GM12878 (cell line): ENCODE measurements at regions not wholly inside any gene's neighbourhood (a gene's known extent, or its start where the extent isn't known, plus 50 kb on each side); places are given as distances from the start of the nearest gene placed in this dataset.

Source experiments
- BACH1 ChIP-seq: fragments of 450-650 bp; IDR thresholded peaks from 2 replicates; pipeline ENCODE4 v1.6.1; 2017; ENCODE audit warnings: mild to moderate bottlenecking, borderline replicate concordance
- HDAC6 ChIP-seq: fragments of 200-600 bp; sonication (generic); IDR thresholded peaks from one replicate; pipeline ENCODE4 v1.8.0; 2017; ENCODE audit warnings: antibody characterized with exemption; ENCODE audit not compliant: unreplicated experiment
- KAT2A ChIP-seq: conservative IDR thresholded peaks from 2 replicates; pipeline ENCODE4 v1.6.1; 2011; ENCODE audit warnings: low read depth, low read length; ENCODE audit not compliant: control insufficient read depth
- NR2C2 ChIP-seq: IDR thresholded peaks from 2 replicates; pipeline ENCODE4 v1.6.1; 2011; ENCODE audit warnings: borderline replicate concordance, low read depth; ENCODE audit not compliant: control insufficient read depth, insufficient read length
- SIX5 ChIP-seq: IDR thresholded peaks from 2 replicates; pipeline ENCODE4 v1.6.1; 2011; ENCODE audit warnings: mild to moderate bottlenecking, low read depth, low read length, moderate library complexity; ENCODE audit not compliant: severe bottlenecking
- STAT3 ChIP-seq: IDR thresholded peaks from 2 replicates; pipeline ENCODE4 v1.6.1; 2011; ENCODE audit warnings: low read depth, low read length, improper control_type of control experiment
- TCF12 ChIP-seq: IDR thresholded peaks from 2 replicates; pipeline ENCODE4 v1.6.1; 2011; ENCODE audit warnings: low read depth, mild to moderate bottlenecking, low read length
- ZNF622 ChIP-seq: fragments of 450-650 bp; IDR thresholded peaks from 2 replicates; pipeline ENCODE4 v1.6.1; 2017; ENCODE audit warnings: mild to moderate bottlenecking, inconsistent platforms
- TF ChIP-seq, protein P1 (sequence below): IDR thresholded peaks from 2 replicates; pipeline ENCODE4 v1.6.1; 2012; ENCODE audit warnings: low read depth, low read length, improper control_type of control experiment
- TF ChIP-seq, protein P2 (sequence below): fragments of 450-650 bp; IDR thresholded peaks from 2 replicates; pipeline ENCODE4 v1.6.1; 2018; ENCODE audit warnings: borderline replicate concordance, mild to moderate bottlenecking; ENCODE audit not compliant: partially characterized antibody

DNA sequence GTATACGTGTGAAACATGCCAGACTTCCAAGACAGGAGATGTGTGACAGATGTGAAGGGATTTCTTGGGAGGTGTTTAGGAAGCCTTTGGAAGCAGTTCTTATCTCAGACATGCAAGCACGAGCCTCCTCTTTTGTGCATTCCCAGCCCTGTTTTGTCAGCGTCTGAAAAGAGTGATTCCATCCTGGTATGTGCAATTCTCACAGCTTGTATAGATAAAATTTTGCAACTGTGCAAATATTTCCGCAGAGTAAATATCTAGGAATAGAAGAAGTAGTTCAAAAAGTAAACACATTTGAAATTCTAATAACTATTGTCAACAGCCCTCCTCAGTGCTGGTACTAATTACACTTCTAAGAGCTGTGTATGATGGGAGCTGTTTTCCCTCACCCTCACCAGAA lies 72.3 kb upstream of the C1QTNF9B start (continued):
- TF ChIP-seq NR2C2 (no peak), TCF12 (no peak), STAT3 (no peak), ZNF622 (no peak), BACH1 (no peak), KAT2A (no peak), SIX5 (no peak), HDAC6 (no peak)
- TF ChIP-seq, protein P1, sequence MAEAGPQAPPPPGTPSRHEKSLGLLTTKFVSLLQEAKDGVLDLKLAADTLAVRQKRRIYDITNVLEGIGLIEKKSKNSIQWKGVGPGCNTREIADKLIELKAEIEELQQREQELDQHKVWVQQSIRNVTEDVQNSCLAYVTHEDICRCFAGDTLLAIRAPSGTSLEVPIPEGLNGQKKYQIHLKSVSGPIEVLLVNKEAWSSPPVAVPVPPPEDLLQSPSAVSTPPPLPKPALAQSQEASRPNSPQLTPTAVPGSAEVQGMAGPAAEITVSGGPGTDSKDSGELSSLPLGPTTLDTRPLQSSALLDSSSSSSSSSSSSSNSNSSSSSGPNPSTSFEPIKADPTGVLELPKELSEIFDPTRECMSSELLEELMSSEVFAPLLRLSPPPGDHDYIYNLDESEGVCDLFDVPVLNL = no peak
- TF ChIP-seq, protein P2, sequence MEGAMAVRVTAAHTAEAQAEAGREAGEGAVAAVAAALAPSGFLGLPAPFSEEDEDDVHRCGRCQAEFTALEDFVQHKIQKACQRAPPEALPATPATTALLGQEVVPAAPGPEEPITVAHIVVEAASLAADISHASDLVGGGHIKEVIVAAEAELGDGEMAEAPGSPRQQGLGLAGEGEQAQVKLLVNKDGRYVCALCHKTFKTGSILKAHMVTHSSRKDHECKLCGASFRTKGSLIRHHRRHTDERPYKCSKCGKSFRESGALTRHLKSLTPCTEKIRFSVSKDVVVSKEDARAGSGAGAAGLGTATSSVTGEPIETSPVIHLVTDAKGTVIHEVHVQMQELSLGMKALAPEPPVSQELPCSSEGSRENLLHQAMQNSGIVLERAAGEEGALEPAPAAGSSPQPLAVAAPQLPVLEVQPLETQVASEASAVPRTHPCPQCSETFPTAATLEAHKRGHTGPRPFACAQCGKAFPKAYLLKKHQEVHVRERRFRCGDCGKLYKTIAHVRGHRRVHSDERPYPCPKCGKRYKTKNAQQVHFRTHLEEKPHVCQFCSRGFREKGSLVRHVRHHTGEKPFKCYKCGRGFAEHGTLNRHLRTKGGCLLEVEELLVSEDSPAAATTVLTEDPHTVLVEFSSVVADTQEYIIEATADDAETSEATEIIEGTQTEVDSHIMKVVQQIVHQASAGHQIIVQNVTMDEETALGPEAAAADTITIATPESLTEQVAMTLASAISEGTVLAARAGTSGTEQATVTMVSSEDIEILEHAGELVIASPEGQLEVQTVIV = no peak
